ENCODE measurements at regions not wholly inside any gene's neighbourhood (a gene's known extent, or its start where the extent isn't known, plus 50 kb on each side); places are given as distances from the start of the nearest gene placed in this dataset.
"Not testable (repeated sequence)": the region's sequence is repeated elsewhere in the genome, so short reads cannot be mapped to it uniquely, and the experiment has no call there.

- no peak for DNase-seq
Measured at GRCh38 chr7:56218510-56218909, 102.3 kb upstream of the NUPR2 start.

DNA sequence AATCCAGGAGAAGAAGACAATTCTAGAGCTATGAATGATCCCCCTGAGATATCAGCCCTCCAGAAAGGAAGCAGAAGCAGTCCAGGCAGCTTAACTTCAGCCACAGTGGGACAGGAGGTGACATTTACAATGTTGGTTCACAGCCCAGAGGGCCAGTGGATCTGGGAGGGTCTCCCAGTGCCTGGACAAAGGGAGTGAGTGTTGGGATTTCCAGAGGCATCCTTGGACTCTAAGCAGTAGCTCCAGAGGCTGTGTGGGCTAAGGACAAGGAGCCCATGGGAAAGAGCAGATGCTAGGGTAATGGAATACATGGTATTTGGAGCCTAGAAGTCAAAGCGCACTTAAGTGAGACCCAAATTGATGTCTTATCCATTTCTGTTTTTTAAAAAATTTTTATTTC, 97.4 kb upstream of the NUPR2 start:
- DNase-seq, result no peak

DNA sequence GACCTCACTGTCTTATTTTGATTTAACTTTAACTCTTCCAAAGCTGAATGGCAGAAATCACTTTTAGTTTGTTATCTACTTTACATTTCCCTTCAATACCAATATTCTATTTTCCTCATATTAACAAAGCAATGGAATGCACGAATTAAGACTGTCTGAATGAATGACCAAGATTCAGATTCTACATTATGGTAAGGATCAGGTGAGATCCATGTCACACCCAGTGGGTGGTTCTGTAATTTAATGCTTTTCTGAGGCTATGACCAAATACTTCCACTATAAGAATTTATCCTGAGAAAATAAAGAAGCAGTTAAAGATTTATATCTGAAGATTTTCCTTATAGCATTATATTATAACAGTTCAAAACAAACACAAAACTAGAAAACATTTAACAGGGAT, 90.2 kb upstream of the NUPR2 start:
- no peak for DNase-seq

DNA sequence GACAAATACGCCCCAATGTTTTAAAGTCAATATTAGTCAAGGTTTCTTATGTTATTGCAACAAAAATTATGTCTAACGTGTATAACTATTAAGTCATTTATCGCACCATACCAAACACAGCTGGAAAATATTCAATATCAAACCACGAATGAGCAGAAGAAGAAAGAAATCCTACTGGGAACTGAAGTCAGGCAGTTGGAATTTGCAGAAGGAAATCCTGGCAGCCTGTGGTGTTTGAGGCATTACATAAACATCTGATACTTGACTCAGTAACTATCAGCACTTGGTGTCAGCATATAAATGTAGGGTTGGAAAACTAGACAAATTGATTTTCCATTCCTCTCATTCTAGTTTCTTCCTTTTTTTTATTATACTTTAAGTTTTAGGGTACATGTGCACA, 83.4 kb upstream of the NUPR2 start:
- no peak for DNase-seq

- not testable (repeated sequence) for DNase-seq
Measured at GRCh38 chr7:56196195-56196594, 80.0 kb upstream of the NUPR2 start.

DNA sequence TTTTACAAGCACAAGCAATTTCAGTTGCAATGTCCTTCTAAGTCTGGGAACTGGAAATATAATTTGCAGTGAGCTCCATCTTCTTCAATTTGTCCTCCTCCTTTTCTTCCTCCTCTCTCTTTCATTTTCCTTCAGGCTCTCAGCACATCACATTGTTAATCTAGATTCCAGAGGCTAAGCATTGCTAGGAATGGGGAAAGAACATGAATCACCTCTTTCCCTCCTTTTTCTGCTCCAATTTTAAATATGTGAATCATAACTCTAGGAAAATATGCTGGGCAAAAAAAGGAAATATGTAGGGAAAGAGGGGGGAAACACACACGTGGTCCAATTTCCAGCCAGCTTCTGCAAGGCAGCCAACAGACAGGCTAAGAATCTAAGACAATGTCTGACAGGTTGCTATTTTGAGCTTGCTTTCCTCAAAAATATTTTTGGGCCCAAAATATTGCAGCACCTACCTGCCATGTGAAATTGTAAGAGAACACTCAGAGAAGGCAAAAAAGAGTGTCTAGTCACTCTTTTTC, 72.7 kb upstream of the NUPR2 start:
- DNase-seq, result no peak

DNA sequence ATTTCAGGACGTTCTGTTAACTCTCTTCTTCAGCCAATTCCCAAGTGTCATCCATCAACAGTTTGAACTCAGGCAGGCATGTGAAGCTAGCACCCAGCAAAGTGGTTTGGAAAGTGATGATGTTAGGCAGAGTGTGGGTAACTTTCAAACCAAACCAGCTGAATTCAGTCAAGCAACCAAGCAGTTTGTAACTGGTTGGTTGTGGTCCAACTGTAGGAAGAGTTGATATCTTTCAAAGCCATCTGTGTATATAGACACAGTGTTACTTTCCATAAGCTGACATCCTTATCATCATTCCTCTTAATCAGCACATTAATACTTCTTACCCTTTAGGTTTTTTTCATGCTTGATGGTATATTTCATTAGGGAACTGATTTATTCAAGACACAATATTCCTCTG, 72.2 kb upstream of the NUPR2 start:
- no peak for DNase-seq

DNA sequence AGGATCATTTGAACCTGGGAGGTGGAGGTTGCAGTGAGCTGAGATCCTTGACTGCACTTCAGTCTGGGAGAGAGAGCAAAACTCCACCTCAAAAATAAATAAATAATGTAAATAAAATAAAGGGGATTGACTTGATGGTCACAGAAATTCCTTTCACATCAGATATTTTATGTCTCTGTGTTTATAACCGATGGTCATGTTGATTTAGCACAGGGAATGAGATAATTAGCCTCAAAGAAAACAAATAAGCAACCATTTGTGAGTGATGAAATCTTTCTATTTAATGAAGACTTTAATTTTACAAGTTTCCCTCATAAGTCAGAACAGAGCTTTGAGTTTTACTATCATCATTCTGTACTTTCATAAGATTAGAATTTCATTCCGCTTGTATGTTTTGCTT, 64.8 kb upstream of the NUPR2 start:
- DNase-seq, result no peak

GRCh38 chr7:56175771-56176170, 59.6 kb upstream of the NUPR2 start:
- DNase-seq, result no peak

- no peak for DNase-seq
Measured at GRCh38 chr7:56174875-56175760, 58.9 kb upstream of the NUPR2 start.

- no peak for DNase-seq
Measured at GRCh38 chr7:56174346-56174874, 58.2 kb upstream of the NUPR2 start.

Measured in NCI-H1048 (cell line).